RWPE2 (cell line): ENCODE measurements at regions not wholly inside any gene's neighbourhood (a gene's known extent, or its start where the extent isn't known, plus 50 kb on each side); places are given as distances from the start of the nearest gene placed in this dataset.

Experiments used
- ATAC-seq: fragments of 200-7000 bp; cut with Tn5 transposase; 3 replicates; pipeline ENCODE4 v1.9.1; 2021; ENCODE audit warnings: low read depth
- DNase-seq: peaks from one replicate; pipeline ENCODE4 v3.0.0-alpha.2; 2020; ENCODE audit warnings: low spot score
- H3K27ac ChIP-seq: fragments of 450-650 bp; 2 replicates; pipeline ENCODE4 v1.5.1; 2017; ENCODE audit warnings: mild to moderate bottlenecking; ENCODE audit not compliant: poor library complexity, severe bottlenecking
- H3K27me3 ChIP-seq: fragments of 250-450 bp; sonication (Bioruptor Pico); 2 replicates; pipeline ENCODE4 v1.5.1; 2021; ENCODE audit warnings: mild to moderate bottlenecking, moderate library complexity; ENCODE audit not compliant: insufficient read depth, poor library complexity, severe bottlenecking
- H3K36me3 ChIP-seq: fragments of 250-450 bp; sonication (Bioruptor Pico); 2 replicates; pipeline ENCODE4 v1.5.1; 2020; ENCODE audit warnings: low read depth, mild to moderate bottlenecking, moderate library complexity
- H3K4me1 ChIP-seq: fragments of 250-450 bp; sonication (Bioruptor Pico); 2 replicates; pipeline ENCODE4 v1.5.1; 2021; ENCODE audit warnings: mild to moderate bottlenecking, moderate library complexity; ENCODE audit not compliant: insufficient read depth, poor library complexity, severe bottlenecking
- H3K4me3 ChIP-seq: fragments of 250-450 bp; sonication (Bioruptor Pico); 2 replicates; pipeline ENCODE4 v1.5.1; 2021; ENCODE audit warnings: mild to moderate bottlenecking, moderate library complexity; ENCODE audit not compliant: severe bottlenecking
- H3K9me3 ChIP-seq: fragments of 250-450 bp; sonication (Bioruptor Pico); 2 replicates; pipeline ENCODE4 v1.5.1; 2021; ENCODE audit warnings: mild to moderate bottlenecking, moderate library complexity; ENCODE audit not compliant: severe bottlenecking
- TF ChIP-seq, protein P1 (sequence below): fragments of 450-650 bp; IDR thresholded peaks from one replicate; pipeline ENCODE4 v1.5.1; 2017; ENCODE audit warnings: mild to moderate bottlenecking, moderate library complexity; ENCODE audit not compliant: poor library complexity, severe bottlenecking

DNA sequence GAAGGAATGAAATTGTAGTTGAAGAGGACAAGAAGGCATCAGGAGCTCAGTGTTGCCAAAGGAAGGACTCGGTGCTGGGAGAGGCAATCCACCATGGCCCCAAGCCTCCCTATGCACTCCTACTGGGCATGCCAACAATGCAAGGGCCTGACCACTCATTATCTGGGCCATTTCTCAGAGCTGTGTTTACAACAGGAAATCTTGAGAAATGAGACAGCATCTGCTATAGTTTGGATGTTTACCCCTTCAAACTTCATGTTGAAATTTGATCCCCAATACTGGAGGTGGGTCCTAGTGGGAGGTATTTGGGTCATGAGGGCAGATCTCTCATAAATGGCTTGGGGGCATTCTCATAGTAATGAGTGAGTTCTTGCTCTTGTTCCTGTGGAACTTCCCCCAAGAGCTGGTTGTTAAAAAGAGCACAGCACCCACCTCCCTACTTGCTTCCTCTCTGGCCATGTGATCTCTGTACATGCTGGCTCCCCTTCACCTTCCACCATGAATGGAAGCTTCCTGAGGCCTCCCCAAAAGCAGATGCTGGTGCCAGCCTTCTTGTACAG, 50.8 kb upstream of the AOAH start:
- Histone ChIP-seq H3K27me3 (no peaks in the 10 kb centered on the region), H3K9me3 (no peaks in the 10 kb centered on the region), H3K4me1 (no peaks in the 10 kb centered on the region), H3K27ac (no peak overlapping the region), H3K36me3 (no peaks in the 10 kb centered on the region), H3K4me3 (no peak overlapping the region)
- DNase-seq (no peak), ATAC-seq (no peak)
- TF ChIP-seq, protein P1, sequence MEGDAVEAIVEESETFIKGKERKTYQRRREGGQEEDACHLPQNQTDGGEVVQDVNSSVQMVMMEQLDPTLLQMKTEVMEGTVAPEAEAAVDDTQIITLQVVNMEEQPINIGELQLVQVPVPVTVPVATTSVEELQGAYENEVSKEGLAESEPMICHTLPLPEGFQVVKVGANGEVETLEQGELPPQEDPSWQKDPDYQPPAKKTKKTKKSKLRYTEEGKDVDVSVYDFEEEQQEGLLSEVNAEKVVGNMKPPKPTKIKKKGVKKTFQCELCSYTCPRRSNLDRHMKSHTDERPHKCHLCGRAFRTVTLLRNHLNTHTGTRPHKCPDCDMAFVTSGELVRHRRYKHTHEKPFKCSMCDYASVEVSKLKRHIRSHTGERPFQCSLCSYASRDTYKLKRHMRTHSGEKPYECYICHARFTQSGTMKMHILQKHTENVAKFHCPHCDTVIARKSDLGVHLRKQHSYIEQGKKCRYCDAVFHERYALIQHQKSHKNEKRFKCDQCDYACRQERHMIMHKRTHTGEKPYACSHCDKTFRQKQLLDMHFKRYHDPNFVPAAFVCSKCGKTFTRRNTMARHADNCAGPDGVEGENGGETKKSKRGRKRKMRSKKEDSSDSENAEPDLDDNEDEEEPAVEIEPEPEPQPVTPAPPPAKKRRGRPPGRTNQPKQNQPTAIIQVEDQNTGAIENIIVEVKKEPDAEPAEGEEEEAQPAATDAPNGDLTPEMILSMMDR = no peak
